ENCODE measurements at regions not wholly inside any gene's neighbourhood (a gene's known extent, or its start where the extent isn't known, plus 50 kb on each side); places are given as distances from the start of the nearest gene placed in this dataset.
"Not testable (repeated sequence)": the region's sequence is repeated elsewhere in the genome, so short reads cannot be mapped to it uniquely, and the experiment has no call there.

DNA sequence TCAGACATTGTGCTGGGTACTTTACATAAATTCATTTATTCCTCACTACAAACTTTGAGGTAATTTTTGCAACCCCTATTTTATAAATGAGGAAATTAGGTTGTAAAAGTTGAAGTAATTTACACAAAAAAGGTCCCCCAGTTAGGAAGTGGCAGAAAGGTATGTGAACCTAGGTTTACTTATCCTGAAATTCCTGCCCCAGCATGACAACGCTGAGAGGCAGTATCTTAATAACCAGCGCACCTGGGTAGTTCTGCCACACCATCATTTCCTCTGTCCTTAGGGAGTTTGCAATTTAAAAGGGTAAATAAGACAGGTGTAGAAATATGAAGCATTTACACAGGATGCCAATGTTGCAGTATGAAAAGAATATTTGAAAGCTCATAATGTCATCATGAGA, 102.9 kb upstream of the NBPF8 start:
- H3K4me1 ChIP-seq (ENCODE audit: insufficient read depth, low read length, poor library complexity, severe bottlenecking); BruUV-seq (replicated peaks); intact Hi-C loops (cut with micrococcal nuclease; ENCODE audit: unreplicated experiment); H3K9me3 ChIP-seq (ENCODE audit: low read depth, low read length, poor library complexity, severe bottlenecking); H3K27ac ChIP-seq (ENCODE audit: low read depth, low read length, poor library complexity, severe bottlenecking); DNase-seq (ENCODE audit: low spot score); H3K4me3 ChIP-seq (ENCODE audit: low read depth, low read length, poor library complexity, severe bottlenecking); CTCF ChIA-PET; POLR2A ChIA-PET (ENCODE audit: low non-redundant PET); H3K27me3 ChIP-seq (replicated peaks; ENCODE audit: insufficient read depth, low read depth, low read length, poor library complexity); H3K36me3 ChIP-seq (ENCODE audit: insufficient read depth, low read length, poor library complexity, severe bottlenecking): not testable (repeated sequence)

DNA sequence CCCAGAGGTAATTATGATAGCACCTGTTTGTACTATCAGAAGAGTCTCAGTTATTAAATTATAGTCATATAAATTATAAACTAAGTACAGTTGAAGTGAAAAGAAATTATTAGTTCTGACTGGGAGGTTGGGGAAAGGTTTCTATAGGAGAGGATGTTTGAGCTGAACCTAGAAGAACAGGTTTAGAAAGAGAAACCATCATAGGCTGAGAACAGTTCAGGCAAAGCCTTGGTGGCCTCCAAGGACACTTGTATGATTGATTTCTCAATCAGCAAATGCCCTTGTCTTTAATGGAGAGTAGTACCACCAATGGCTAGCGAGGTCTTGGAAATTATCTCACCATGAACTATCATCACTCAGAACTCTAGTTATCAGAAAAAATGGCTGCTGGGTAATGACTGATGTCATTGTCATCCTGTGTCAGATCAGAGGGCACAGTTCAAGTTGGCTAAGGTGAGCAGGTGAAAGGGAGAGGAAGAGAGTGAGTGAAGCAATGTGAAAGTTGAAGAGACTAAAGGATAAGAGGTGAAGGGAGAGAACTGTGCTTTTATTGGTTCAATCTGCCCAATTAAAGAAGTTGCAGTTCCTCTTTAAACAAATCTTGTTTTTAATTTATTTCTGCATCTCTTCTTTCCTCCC, 105.8 kb upstream of the NBPF8 start:
- BruUV-seq (replicated peaks); POLR2A ChIA-PET (ENCODE audit: low non-redundant PET); H3K4me1 ChIP-seq (ENCODE audit: insufficient read depth, low read length, poor library complexity, severe bottlenecking): not testable (repeated sequence)

DNA sequence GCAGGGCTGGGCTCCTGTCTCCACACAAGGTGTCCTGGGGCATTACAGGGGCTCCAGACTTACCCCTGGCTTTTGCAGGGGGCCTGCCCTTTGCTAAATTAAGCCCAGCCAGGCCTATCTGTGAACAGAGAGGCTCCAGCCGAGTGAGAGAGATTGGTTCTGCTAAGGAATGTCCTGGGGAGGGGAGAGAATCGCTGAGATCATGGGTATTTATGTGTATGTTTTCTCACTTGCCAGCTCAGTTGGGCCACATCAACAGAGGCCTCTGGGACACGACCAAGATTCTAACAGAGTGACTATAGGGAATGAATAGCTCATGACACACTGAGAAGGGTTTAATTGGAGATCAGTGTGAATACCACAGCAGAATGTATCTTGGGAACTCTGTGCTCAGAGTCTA, 109.8 kb upstream of the NBPF8 start:
- POLR2A ChIA-PET (ENCODE audit: low non-redundant PET); H3K4me1 ChIP-seq (ENCODE audit: insufficient read depth, low read length, poor library complexity, severe bottlenecking); H3K4me3 ChIP-seq (ENCODE audit: low read depth, low read length, poor library complexity, severe bottlenecking); intact Hi-C loops (cut with micrococcal nuclease; ENCODE audit: unreplicated experiment); BruUV-seq (replicated peaks); H3K9me3 ChIP-seq (ENCODE audit: low read depth, low read length, poor library complexity, severe bottlenecking); CTCF ChIA-PET; DNase-seq (ENCODE audit: low spot score); H3K36me3 ChIP-seq (ENCODE audit: insufficient read depth, low read length, poor library complexity, severe bottlenecking); H3K27ac ChIP-seq (ENCODE audit: low read depth, low read length, poor library complexity, severe bottlenecking); H3K27me3 ChIP-seq (replicated peaks; ENCODE audit: insufficient read depth, low read depth, low read length, poor library complexity): not testable (repeated sequence)

More for the DNA sequence above, 105.8 kb upstream of the NBPF8 start:
- intact Hi-C loops (cut with micrococcal nuclease; ENCODE audit: unreplicated experiment); H3K36me3 ChIP-seq (ENCODE audit: insufficient read depth, low read length, poor library complexity, severe bottlenecking); H3K4me3 ChIP-seq (ENCODE audit: low read depth, low read length, poor library complexity, severe bottlenecking); DNase-seq (ENCODE audit: low spot score); CTCF ChIA-PET; H3K27ac ChIP-seq (ENCODE audit: low read depth, low read length, poor library complexity, severe bottlenecking); H3K9me3 ChIP-seq (ENCODE audit: low read depth, low read length, poor library complexity, severe bottlenecking); H3K27me3 ChIP-seq (replicated peaks; ENCODE audit: insufficient read depth, low read depth, low read length, poor library complexity): not testable (repeated sequence)

DNA sequence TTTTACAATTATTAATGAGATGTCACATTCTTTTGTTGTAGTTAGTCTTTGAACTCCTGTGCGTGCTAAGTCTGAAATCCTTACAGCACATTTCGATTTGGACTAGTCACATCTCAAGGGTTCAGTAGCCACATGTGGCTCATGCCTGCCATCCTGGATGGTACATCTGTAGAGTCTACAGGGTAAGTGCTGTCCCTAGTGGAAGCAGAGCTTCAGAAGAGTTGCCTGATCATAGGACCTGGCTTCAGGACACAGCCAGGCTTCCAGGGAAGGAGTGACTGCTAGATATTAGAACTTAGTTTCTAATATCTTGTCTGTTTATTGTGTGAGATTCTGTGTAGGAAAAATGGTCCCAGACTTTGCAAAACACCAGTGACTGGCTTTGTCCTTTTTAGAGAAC, 110.5 kb upstream of the NBPF8 start:
- H3K27me3 ChIP-seq (replicated peaks; ENCODE audit: insufficient read depth, low read depth, low read length, poor library complexity); DNase-seq (ENCODE audit: low spot score); intact Hi-C loops (cut with micrococcal nuclease; ENCODE audit: unreplicated experiment); H3K4me1 ChIP-seq (ENCODE audit: insufficient read depth, low read length, poor library complexity, severe bottlenecking); CTCF ChIA-PET; BruUV-seq (replicated peaks); H3K36me3 ChIP-seq (ENCODE audit: insufficient read depth, low read length, poor library complexity, severe bottlenecking); H3K27ac ChIP-seq (ENCODE audit: low read depth, low read length, poor library complexity, severe bottlenecking); H3K9me3 ChIP-seq (ENCODE audit: low read depth, low read length, poor library complexity, severe bottlenecking); H3K4me3 ChIP-seq (ENCODE audit: low read depth, low read length, poor library complexity, severe bottlenecking); POLR2A ChIA-PET (ENCODE audit: low non-redundant PET): not testable (repeated sequence)

DNA sequence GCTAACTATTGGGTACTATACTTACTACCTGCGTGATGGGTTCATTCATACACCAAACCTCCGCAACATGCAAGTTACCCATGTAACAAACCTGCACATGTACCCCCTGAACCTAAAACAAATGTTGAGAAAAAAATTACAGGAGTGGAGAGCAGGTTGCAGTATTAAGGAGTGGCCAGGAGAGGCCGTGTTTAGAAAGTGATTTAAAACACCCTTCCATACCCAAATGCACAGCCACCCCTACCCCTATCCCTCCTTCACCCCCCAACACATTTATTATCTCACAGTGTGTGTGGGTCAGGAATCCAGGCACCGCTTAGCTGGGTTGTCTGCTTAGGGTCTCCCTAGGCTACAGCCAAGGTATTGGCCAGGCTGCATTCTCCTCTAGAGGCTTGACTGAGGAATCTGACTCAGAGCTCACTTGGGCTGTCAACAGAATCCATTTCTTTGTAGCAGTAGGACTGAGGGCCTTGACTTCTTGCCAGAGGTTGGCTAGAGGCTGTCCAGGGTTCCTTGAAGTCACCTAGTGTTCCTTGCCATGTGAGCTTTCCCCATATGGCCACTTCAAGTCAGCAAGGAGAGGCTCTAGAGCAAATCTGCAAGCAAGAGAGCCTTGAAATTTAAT, 115.3 kb upstream of the NBPF8 start:
- H3K27me3 ChIP-seq (replicated peaks; ENCODE audit: insufficient read depth, low read depth, low read length, poor library complexity); BruUV-seq (replicated peaks); H3K4me3 ChIP-seq (ENCODE audit: low read depth, low read length, poor library complexity, severe bottlenecking); H3K9me3 ChIP-seq (ENCODE audit: low read depth, low read length, poor library complexity, severe bottlenecking); CTCF ChIA-PET; intact Hi-C loops (cut with micrococcal nuclease; ENCODE audit: unreplicated experiment); H3K36me3 ChIP-seq (ENCODE audit: insufficient read depth, low read length, poor library complexity, severe bottlenecking); DNase-seq (ENCODE audit: low spot score); POLR2A ChIA-PET (ENCODE audit: low non-redundant PET); H3K4me1 ChIP-seq (ENCODE audit: insufficient read depth, low read length, poor library complexity, severe bottlenecking); H3K27ac ChIP-seq (ENCODE audit: low read depth, low read length, poor library complexity, severe bottlenecking): not testable (repeated sequence)

DNA sequence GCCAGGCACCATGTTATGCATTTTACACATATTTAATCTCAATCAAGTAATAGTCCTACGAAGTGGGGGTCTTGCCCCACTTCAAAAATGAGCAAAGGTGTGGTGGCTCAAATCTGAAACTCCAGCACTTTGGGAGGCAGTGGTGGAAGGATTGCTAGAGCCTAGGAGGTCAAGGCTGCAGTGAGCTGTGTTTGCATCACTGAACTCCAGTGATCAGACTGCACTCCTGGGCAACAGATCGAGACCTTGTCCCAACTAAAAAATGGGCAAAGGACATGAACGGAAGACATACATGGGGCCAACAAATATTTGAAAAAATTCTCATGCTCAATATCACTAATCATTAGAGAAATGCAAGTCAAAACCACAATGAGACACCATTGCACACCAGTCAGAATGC, 116.3 kb upstream of the NBPF8 start:
- POLR2A ChIA-PET (ENCODE audit: low non-redundant PET); H3K4me1 ChIP-seq (ENCODE audit: insufficient read depth, low read length, poor library complexity, severe bottlenecking); H3K36me3 ChIP-seq (ENCODE audit: insufficient read depth, low read length, poor library complexity, severe bottlenecking); H3K27ac ChIP-seq (ENCODE audit: low read depth, low read length, poor library complexity, severe bottlenecking); CTCF ChIA-PET; H3K4me3 ChIP-seq (ENCODE audit: low read depth, low read length, poor library complexity, severe bottlenecking); intact Hi-C loops (cut with micrococcal nuclease; ENCODE audit: unreplicated experiment); H3K9me3 ChIP-seq (ENCODE audit: low read depth, low read length, poor library complexity, severe bottlenecking); DNase-seq (ENCODE audit: low spot score); BruUV-seq (replicated peaks); H3K27me3 ChIP-seq (replicated peaks; ENCODE audit: insufficient read depth, low read depth, low read length, poor library complexity): not testable (repeated sequence)

DNA sequence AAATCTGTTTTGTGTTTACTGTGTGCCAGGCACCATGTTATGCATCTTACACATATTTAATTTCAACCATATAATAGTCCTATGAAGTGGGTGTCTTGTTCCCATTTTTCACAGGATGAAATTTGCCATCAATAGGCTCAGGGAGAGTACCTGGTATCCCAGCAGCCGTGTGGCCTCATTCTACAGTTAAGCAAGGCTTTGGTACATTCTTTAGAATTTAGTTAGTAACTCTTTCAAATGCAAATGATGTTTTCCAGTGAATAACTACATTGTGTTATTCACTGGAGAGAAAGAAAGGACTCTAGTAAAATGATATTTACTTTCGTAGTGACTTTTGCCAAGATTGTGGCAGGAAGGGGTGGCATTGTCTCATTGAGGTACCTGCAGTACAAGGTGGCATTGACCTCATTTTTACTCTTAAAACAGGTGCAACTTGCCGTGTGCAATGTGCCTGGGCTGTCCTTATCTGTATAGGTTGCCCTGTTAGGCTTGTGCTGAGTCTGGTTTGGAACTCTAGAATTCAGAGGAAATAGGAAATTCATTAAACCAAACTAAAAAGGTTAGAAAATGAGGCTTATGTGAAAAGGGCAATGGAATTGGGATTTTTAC, 117.4 kb upstream of the NBPF8 start:
- H3K4me1 ChIP-seq (ENCODE audit: insufficient read depth, low read length, poor library complexity, severe bottlenecking); CTCF ChIA-PET; BruUV-seq (replicated peaks); H3K27ac ChIP-seq (ENCODE audit: low read depth, low read length, poor library complexity, severe bottlenecking); DNase-seq (ENCODE audit: low spot score); POLR2A ChIA-PET (ENCODE audit: low non-redundant PET); H3K27me3 ChIP-seq (replicated peaks; ENCODE audit: insufficient read depth, low read depth, low read length, poor library complexity); H3K4me3 ChIP-seq (ENCODE audit: low read depth, low read length, poor library complexity, severe bottlenecking); H3K36me3 ChIP-seq (ENCODE audit: insufficient read depth, low read length, poor library complexity, severe bottlenecking); H3K9me3 ChIP-seq (ENCODE audit: low read depth, low read length, poor library complexity, severe bottlenecking); intact Hi-C loops (cut with micrococcal nuclease; ENCODE audit: unreplicated experiment): not testable (repeated sequence)

DNA sequence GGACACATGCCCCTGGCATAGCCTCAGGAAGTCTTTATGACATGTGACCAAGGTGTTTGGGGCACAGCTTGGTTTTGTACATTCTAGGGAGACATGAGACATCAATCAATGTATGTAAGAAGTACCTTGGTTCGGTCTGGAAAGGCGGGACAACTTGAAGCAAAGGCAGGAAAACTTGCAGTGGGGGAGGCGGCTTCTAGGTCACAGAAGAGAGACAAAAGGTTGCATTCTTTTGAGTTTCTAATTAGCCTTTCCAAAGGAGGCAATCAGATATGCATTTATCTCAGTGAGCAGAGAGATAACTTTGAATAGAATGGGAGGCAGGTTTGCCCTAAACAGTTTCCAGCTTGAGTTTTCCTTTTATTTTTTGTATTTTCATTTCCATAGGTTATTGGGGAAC, 113.8 kb upstream of the SEC22B start:
- DNase-seq (ENCODE audit: low spot score); H3K36me3 ChIP-seq (ENCODE audit: insufficient read depth, low read length, poor library complexity, severe bottlenecking); BruUV-seq (replicated peaks); POLR2A ChIA-PET (ENCODE audit: low non-redundant PET); H3K27me3 ChIP-seq (replicated peaks; ENCODE audit: insufficient read depth, low read depth, low read length, poor library complexity); H3K27ac ChIP-seq (ENCODE audit: low read depth, low read length, poor library complexity, severe bottlenecking); intact Hi-C loops (cut with micrococcal nuclease; ENCODE audit: unreplicated experiment); CTCF ChIA-PET; H3K9me3 ChIP-seq (ENCODE audit: low read depth, low read length, poor library complexity, severe bottlenecking); H3K4me3 ChIP-seq (ENCODE audit: low read depth, low read length, poor library complexity, severe bottlenecking); H3K4me1 ChIP-seq (ENCODE audit: insufficient read depth, low read length, poor library complexity, severe bottlenecking): not testable (repeated sequence)
